Chondrocyte (in vitro differentiated cells): ENCODE measurements at regions not wholly inside any gene's neighbourhood (a gene's known extent, or its start where the extent isn't known, plus 50 kb on each side); places are given as distances from the start of the nearest gene placed in this dataset.

Source experiments
- DNase-seq: peaks from one replicate; pipeline ENCODE4 v3.0.0; 2021; ENCODE audit warnings: mixed read lengths, low spot score
- H3K27ac Mint-ChIP-seq: one replicate; pipeline ENCODE4 v1.8.0; 2021; ENCODE audit warnings: mild to moderate bottlenecking, moderate library complexity, mixed read lengths; ENCODE audit not compliant: unreplicated experiment
- H3K27me3 Mint-ChIP-seq: 2 replicates; pipeline ENCODE4 v1.8.0; 2021; ENCODE audit warnings: low read depth, mixed read lengths
- H3K36me3 Mint-ChIP-seq: 2 replicates; pipeline ENCODE4 v1.8.0; 2021; ENCODE audit warnings: low read depth, mixed read lengths
- H3K4me1 Mint-ChIP-seq: 2 replicates; pipeline ENCODE4 v1.8.0; 2021; ENCODE audit warnings: low read depth, mild to moderate bottlenecking, mixed read lengths
- H3K4me3 Mint-ChIP-seq: one replicate; pipeline ENCODE4 v1.8.0; 2021; ENCODE audit warnings: mild to moderate bottlenecking, moderate library complexity, mixed read lengths; ENCODE audit not compliant: unreplicated experiment
- H3K9me3 Mint-ChIP-seq: 2 replicates; pipeline ENCODE4 v1.8.0; 2021; ENCODE audit warnings: low read depth, mixed read lengths
- CTCF ChIP-seq: fragments of 200-600 bp; sonication (generic); IDR thresholded peaks from 2 replicates; pipeline ENCODE4 v1.5.0; 2021; ENCODE audit warnings: antibody characterized with exemption, mild to moderate bottlenecking, moderate library complexity

- DNase-seq = no peak
- no peaks in the 10 kb centered on the region for H3K9me3 Mint-ChIP-seq
- no peak for TF ChIP-seq CTCF
- H3K36me3 Mint-ChIP-seq = no peaks in the 10 kb centered on the region
- H3K27ac Mint-ChIP-seq = no peak overlapping the region
- H3K4me3 Mint-ChIP-seq = no peak overlapping the region
- H3K4me1 Mint-ChIP-seq = no peaks in the 10 kb centered on the region
- H3K27me3 Mint-ChIP-seq = peaks cover 19% of the 10 kb centered on the region
Measured at GRCh38 chr6:97449444-97449966, 166.5 kb upstream of the MMS22L start.

GRCh38 chr6:97450087-97450486, 167.1 kb upstream of the MMS22L start:
- TF ChIP-seq CTCF = no peak
- Mint-ChIP-seq H3K4me3 (no peak overlapping the region), H3K27ac (no peak overlapping the region), H3K27me3 (peaks cover 23% of the 10 kb centered on the region), H3K36me3 (no peaks in the 10 kb centered on the region), H3K9me3 (no peaks in the 10 kb centered on the region), H3K4me1 (no peaks in the 10 kb centered on the region)
- no peak for DNase-seq

- Mint-ChIP-seq H3K27me3 (peaks cover 9% of the 10 kb centered on the region), H3K4me3 (no peak overlapping the region), H3K27ac (no peak overlapping the region), H3K4me1 (no peaks in the 10 kb centered on the region), H3K36me3 (no peaks in the 10 kb centered on the region), H3K9me3 (no peaks in the 10 kb centered on the region)
- TF ChIP-seq CTCF = no peak
- DNase-seq = no peak
Measured at GRCh38 chr6:97456070-97456469, 173.1 kb upstream of the MMS22L start.

GRCh38 chr6:97459535-97459934, 176.5 kb upstream of the MMS22L start:
- no peak for TF ChIP-seq CTCF
- H3K9me3 Mint-ChIP-seq = no peaks in the 10 kb centered on the region
- peaks cover 10% of the 10 kb centered on the region for H3K27me3 Mint-ChIP-seq
- H3K4me3 Mint-ChIP-seq = no peak overlapping the region
- H3K36me3 Mint-ChIP-seq = no peaks in the 10 kb centered on the region
- H3K27ac Mint-ChIP-seq = no peak overlapping the region
- DNase-seq = no peak
- H3K4me1 Mint-ChIP-seq = no peaks in the 10 kb centered on the region

GRCh38 chr6:97459986-97460385, 177.0 kb upstream of the MMS22L start:
- DNase-seq = no peak
- H3K36me3 Mint-ChIP-seq = no peaks in the 10 kb centered on the region
- no peak for TF ChIP-seq CTCF
- no peak overlapping the region for H3K4me3 Mint-ChIP-seq
- H3K27ac Mint-ChIP-seq = no peak overlapping the region
- H3K9me3 Mint-ChIP-seq = no peaks in the 10 kb centered on the region
- H3K4me1 Mint-ChIP-seq = no peaks in the 10 kb centered on the region
- H3K27me3 Mint-ChIP-seq = peaks cover 9% of the 10 kb centered on the region
